ENCODE measurements at regions not wholly inside any gene's neighbourhood (a gene's known extent, or its start where the extent isn't known, plus 50 kb on each side); places are given as distances from the start of the nearest gene placed in this dataset.

DNA sequence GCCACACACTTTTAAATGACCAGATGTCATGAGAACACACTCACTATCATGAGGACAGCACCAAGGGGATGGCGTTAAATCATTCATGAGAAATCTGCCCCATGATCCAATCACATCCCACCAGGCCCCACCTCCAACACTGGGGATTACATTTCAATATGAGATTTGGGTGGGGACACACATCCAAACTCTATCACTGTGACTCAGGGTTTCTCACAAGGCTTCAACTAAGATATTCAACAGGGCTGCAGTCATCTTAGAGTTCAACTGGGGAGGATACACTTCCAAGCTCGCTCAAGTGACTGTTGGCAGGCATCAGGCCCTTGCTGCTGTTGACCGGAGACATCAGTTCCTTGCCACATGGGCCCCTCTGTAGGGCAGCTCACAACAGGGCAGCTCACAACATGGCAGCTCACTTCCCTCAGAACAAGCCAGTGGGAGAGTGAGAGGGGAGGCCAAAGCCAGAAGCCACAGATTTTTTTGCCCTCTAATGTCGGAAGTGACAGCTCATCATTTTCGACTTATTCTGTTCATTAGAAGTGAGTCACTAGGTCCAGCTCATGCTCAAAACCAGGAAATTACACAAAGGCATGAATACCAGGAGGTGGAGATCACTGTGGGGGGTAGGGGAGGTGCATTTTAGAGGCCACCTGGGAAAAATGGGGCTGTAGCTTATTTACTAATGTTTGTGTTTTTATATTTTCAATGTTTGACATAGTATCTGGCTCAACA lies 50.8 kb upstream of the PTHLH start:
- H3K9me3 ChIP-seq (replicated peaks in 1 of 11): no peaks in the 10 kb centered on the region
- no peak overlapping the region; a peak in 1 of 22 replicates for H3K4me2 ChIP-seq
- peak overlapping the region in 1 of 11 experiments; percentile 21; a peak in 1 of 22 replicates for H3K27ac ChIP-seq
- no peaks in the 10 kb centered on the region for H3K36me3 ChIP-seq
- H3K4me3 ChIP-seq: no peak overlapping the region
- no peak overlapping the region for H3K9ac ChIP-seq
- no peaks in the 10 kb centered on the region; a peak in 1 of 20 replicates for H3K4me1 ChIP-seq
- no peaks in the 10 kb centered on the region for H4K20me1 ChIP-seq
- no peaks in the 10 kb centered on the region for H3K27me3 ChIP-seq
- TF ChIP-seq Cebpa-rat (IDR thresholded peaks at IDR 0.05): no peak

DNA sequence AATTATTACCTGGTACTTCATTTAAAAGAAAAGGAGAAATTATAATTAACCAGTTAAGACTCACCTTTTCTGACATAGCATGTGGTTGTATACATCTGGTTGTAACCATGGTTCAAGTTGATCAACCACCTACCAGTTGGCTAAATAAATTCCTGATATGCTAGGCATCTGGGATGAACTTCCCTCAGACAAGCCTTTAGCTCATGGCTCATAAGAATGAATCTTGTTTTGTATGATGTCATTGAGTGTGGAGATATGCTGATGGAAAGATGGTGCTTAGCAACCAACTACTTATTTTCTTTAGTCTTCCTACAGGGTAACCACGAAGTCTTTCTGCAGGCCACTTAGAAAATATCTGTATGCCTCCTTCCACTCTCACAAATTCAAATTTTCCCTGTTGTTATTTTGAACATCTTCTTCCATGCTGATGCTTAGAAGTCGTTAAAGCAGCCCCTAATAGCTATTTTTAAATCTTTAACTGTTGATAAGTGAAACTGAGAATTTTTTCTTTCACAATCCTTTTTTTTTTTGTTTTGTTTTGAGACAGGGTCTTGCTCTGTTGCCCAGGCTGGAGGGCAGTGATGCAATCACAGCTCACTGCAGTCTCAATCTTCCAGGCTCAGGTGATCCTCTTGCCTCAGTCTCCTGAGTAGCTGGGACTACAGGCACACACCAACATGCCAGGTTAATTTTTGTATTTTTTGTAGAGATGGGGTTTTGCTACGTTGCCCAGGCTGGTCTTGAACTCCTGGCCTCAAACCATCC lies 51.9 kb upstream of the PTHLH start:
- H3K27ac ChIP-seq: no peak overlapping the region
- no peaks in the 10 kb centered on the region for H4K20me1 ChIP-seq
- no peaks in the 10 kb centered on the region for H3K27me3 ChIP-seq
- no peak overlapping the region for H3K4me2 ChIP-seq
- no peaks in the 10 kb centered on the region for H3K9me3 ChIP-seq (replicated peaks in 1 of 11)
- TF ChIP-seq Cebpa-rat (IDR thresholded peaks at IDR 0.05): peak in 2 of 11 experiments; percentile 31 to 46; a peak in 1 of 22 replicates
- no peak overlapping the region for H3K4me3 ChIP-seq
- H3K36me3 ChIP-seq: no peaks in the 10 kb centered on the region
- no peak overlapping the region for H3K9ac ChIP-seq
- H3K4me1 ChIP-seq: no peaks in the 10 kb centered on the region; a peak in 1 of 20 replicates

DNA sequence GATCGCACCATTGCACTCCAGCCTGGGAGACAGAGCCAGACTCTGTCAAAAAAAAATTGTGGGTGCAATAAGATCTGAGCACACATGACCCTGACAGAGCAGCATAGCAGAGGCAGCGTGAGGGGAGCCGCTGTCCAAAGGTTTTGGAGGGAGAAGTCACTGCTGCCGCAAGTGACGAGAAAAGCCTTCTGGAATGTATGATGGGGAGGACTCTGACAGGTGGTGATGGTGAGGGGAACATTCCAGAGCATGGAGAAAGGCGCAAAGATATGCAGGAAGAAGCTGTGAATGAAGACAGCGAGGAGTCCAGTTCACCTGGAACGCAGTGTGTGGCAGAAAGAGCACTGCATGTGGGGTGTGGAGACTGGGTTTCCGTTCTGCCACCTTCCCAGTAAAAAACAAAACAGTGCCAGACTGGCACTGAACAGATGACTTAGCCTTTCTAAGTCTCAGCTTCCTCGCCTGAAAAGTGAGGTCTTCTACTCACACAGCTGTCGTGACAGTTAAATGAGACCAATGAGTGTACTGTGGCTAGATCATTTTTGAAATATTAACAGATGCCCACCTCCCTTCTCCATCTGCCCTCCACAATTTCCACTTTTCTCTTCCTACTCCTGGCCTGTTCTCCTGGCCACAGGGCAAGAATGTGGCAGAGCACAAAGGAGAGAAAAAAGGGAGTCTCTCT lies 53.4 kb upstream of the PTHLH start:
- Histone ChIP-seq H3K4me2 (no peak overlapping the region), H3K9me3 (replicated peaks in 1 of 11) (no peaks in the 10 kb centered on the region), H3K36me3 (no peaks in the 10 kb centered on the region), H3K27me3 (no peaks in the 10 kb centered on the region), H3K27ac (no peak overlapping the region), H3K4me1 (no peaks in the 10 kb centered on the region; a peak in 1 of 20 replicates), H3K9ac (no peak overlapping the region), H3K4me3 (no peak overlapping the region), H4K20me1 (no peaks in the 10 kb centered on the region)
- TF ChIP-seq Cebpa-rat (IDR thresholded peaks at IDR 0.05): no peak

DNA sequence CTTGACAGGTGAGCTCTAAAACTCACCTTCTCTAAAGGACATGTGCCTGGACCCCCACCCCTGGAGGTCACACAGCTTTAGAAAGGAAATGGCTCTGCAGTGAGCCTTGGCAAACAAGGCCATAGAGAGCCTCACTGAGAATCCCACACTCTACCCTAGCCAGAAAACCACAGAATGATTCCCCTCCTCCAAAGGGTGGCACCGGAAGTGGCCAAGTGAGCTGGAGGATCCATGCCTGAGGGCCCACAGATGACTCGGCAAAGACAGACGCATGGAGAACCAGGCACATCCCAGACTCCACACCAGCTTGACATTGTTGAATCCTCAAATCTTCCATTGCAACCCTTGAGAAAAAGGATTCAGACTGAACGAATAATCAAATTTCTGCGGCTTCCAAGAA lies 54.2 kb upstream of the PTHLH start:
- no peak overlapping the region for H3K27ac ChIP-seq
- no peak overlapping the region for H3K4me3 ChIP-seq
- H4K20me1 ChIP-seq: no peaks in the 10 kb centered on the region
- no peak overlapping the region for H3K9ac ChIP-seq
- H3K27me3 ChIP-seq: no peaks in the 10 kb centered on the region
- no peaks in the 10 kb centered on the region for H3K9me3 ChIP-seq (replicated peaks in 1 of 11)
- H3K4me2 ChIP-seq: no peak overlapping the region
- TF ChIP-seq Cebpa-rat (IDR thresholded peaks at IDR 0.05): no peak
- H3K36me3 ChIP-seq: no peaks in the 10 kb centered on the region
- no peaks in the 10 kb centered on the region; a peak in 1 of 20 replicates for H3K4me1 ChIP-seq

DNA sequence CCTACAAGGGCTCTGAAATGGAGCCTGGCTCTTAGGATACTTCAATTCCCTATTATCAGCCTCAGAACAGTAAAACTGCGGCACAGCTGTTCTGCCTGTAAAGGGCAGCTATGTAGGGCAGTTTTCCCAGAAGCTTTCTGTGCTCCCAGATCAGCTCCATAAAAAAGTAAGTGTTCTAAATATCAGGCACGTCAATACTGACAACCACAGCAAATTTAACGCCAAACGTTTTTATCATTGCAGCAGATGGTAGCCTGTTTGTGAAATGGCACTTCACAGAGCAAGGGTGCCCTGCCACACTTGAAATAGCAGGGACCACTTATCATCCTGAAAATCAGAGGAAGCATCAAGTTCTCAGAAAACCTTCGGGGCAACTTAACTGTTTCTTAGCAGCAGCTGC lies 54.8 kb upstream of the PTHLH start:
- no peaks in the 10 kb centered on the region for H3K27me3 ChIP-seq
- no peak overlapping the region for H3K4me2 ChIP-seq
- no peak overlapping the region for H3K9ac ChIP-seq
- no peak for TF ChIP-seq Cebpa-rat (IDR thresholded peaks at IDR 0.05)
- no peaks in the 10 kb centered on the region for H3K9me3 ChIP-seq (replicated peaks in 1 of 11)
- no peak overlapping the region for H3K27ac ChIP-seq
- no peaks in the 10 kb centered on the region for H3K36me3 ChIP-seq
- no peak overlapping the region for H3K4me3 ChIP-seq
- no peaks in the 10 kb centered on the region; a peak in 1 of 20 replicates for H3K4me1 ChIP-seq
- no peaks in the 10 kb centered on the region for H4K20me1 ChIP-seq

DNA sequence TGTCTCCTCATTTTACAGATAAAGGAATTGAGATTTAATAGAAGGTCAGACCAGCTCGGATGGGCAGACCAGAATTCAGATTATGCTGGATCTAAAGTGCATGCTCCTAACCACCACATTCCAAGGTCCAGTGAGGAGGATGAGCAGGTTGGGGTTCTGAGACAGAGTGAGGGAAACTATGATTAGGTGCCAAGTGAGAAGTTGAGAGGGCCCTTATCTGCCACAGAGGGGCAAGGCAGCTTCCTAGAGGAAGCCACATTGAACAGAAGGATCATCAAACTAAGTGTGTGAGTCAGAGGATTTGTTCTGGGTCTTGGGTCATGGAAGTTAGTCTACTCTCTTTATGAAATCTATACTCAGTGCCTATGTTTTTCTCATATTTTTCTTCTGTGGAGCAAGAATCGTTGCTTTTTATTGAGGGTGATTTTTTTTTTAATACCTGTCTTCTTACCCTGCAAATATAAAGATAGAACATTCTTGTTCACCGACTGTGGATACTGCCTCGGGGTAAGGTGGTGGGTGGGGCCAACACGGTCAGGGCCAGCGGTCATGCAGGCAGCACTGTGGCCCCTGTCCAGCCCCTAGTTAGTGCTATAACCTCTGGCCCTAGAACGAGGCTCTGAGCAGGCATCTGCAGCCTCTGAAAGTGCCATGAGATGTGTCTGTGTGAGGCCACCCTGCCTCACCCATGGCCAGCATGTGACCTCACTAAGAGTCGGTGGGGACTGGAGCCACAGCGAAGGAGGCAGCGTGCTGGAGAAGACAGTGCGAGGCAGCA lies 55.6 kb upstream of the PTHLH start:
- Histone ChIP-seq H3K4me2 (no peak overlapping the region), H3K9me3 (replicated peaks in 1 of 11) (no peaks in the 10 kb centered on the region), H3K4me3 (no peak overlapping the region), H4K20me1 (no peaks in the 10 kb centered on the region), H3K27me3 (no peaks in the 10 kb centered on the region), H3K9ac (no peak overlapping the region), H3K4me1 (no peaks in the 10 kb centered on the region; a peak in 1 of 20 replicates), H3K27ac (no peak overlapping the region), H3K36me3 (no peaks in the 10 kb centered on the region)
- no peak for TF ChIP-seq Cebpa-rat (IDR thresholded peaks at IDR 0.05)

DNA sequence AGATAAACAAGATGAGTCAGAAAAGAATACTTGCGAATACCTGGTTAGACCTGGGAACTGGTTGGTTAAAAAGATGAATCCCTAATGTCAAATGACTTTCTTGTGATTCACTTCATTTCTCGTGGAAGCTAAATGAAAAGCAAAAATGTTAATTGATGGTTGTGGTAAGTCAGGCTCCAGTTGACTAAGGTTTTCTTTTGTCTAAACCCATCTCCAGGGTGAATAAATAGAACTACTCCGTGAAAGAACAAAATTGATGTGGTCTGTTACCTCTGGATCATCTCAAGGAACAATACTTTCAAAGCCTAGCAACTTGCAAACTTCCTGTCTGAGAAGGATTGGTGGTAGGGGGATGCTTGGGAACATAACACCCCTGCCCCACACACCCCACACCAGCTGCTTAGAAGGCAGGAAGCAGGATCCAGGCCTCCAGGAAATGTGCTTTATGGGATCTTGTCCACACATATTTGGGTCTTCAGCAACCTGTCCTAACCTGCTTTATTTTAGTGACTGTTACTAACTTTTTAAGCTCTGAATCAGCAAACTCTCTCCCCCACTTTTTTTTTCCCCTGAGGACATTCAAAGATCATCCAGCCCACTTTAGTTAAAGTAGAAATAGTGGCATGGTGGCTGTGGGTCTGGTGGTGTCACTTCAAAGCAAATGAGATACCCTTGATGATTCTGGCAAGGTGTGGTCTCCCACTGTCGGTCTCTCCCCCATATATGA lies 60.4 kb upstream of the PTHLH start:
- no peak for TF ChIP-seq Cebpa-rat (IDR thresholded peaks at IDR 0.05)
- Histone ChIP-seq H3K4me1 (no peaks in the 10 kb centered on the region), H3K9ac (no peak overlapping the region), H3K36me3 (no peaks in the 10 kb centered on the region), H3K4me2 (no peak overlapping the region), H3K27me3 (no peaks in the 10 kb centered on the region), H3K9me3 (replicated peaks in 1 of 11) (no peaks in the 10 kb centered on the region), H4K20me1 (no peaks in the 10 kb centered on the region), H3K27ac (no peak overlapping the region), H3K4me3 (no peak overlapping the region)

DNA sequence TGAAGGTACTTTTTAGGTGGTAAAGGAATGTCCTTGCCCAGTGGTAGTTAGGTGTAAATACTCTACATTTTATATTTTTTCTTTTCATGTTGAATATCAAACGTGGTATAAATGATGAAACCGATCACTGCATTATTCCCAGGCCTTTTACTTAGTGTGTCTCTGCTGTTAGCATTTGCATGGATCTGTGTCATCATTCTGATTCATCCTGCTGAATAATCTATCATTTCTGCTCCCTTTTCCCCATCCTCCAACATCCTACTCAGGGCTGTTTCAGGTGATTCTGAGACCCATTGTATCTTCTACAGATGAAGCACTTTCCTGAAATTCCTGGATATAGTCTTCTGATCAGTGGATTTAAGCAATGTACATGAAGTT lies 61.0 kb upstream of the PTHLH start:
- H3K4me1 ChIP-seq: no peaks in the 10 kb centered on the region
- no peak overlapping the region for H3K27ac ChIP-seq
- H3K4me3 ChIP-seq: no peak overlapping the region

More for the DNA sequence above, 61.0 kb upstream of the PTHLH start:
- H3K9me3 ChIP-seq (replicated peaks in 1 of 11): no peaks in the 10 kb centered on the region
- no peak overlapping the region for H3K9ac ChIP-seq
- no peaks in the 10 kb centered on the region for H3K27me3 ChIP-seq
- no peak overlapping the region for H3K4me2 ChIP-seq
- no peaks in the 10 kb centered on the region for H3K36me3 ChIP-seq
- H4K20me1 ChIP-seq: no peaks in the 10 kb centered on the region
- no peak for TF ChIP-seq Cebpa-rat (IDR thresholded peaks at IDR 0.05)

Data from BLaER1 treated with 17β-estradiol and CSF1 and Interleukin-3, amounts not matched to agents 10 nM and 100 nM (cell line).